Adipocyte (in vitro differentiated cells): ENCODE measurements at regions not wholly inside any gene's neighbourhood (a gene's known extent, or its start where the extent isn't known, plus 50 kb on each side); places are given as distances from the start of the nearest gene placed in this dataset.
A peak's percentile ranks its signal among the peaks of the same experiment; 100 is the strongest.

Experiments
- DNase-seq: peaks from one replicate; pipeline ENCODE4 v3.0.0-alpha.2; 2015; ENCODE audit warnings: low read depth
- H3K27me3 ChIP-seq: replicated peaks from 2 replicates; pipeline ENCODE4 v1.7.0; 2013; ENCODE audit warnings: mild to moderate bottlenecking, low read length, moderate library complexity; ENCODE audit not compliant: control insufficient read depth, insufficient read depth
- H3K36me3 ChIP-seq: 2 replicates; pipeline ENCODE4 v1.7.0; 2013; ENCODE audit warnings: low read length, mild to moderate bottlenecking, moderate library complexity; ENCODE audit not compliant: control insufficient read depth, insufficient read depth, severe bottlenecking
- H3K4me1 ChIP-seq: 2 replicates; pipeline ENCODE4 v1.7.0; 2013; ENCODE audit warnings: mild to moderate bottlenecking, low read length, moderate library complexity; ENCODE audit not compliant: control insufficient read depth, insufficient read depth
- H3K4me3 ChIP-seq: 2 replicates; pipeline ENCODE4 v1.7.0; 2013; ENCODE audit warnings: mild to moderate bottlenecking, low read length, moderate library complexity
- H3K9ac ChIP-seq: 2 replicates; pipeline ENCODE4 v1.7.0; 2013; ENCODE audit warnings: mild to moderate bottlenecking, low read length, moderate library complexity
- H3K9me3 ChIP-seq: 2 replicates; pipeline ENCODE4 v1.7.0; 2013; ENCODE audit warnings: mild to moderate bottlenecking, low read length, moderate library complexity; ENCODE audit not compliant: control insufficient read depth

GRCh38 chr5:167639766-167640165 lies 651.7 kb upstream of the WWC1 start:
- H3K27me3 ChIP-seq: no peaks in the 10 kb centered on the region

GRCh38 chr5:167642181-167642580 lies 649.3 kb upstream of the WWC1 start:
- Histone ChIP-seq H3K36me3 (no peaks in the 10 kb centered on the region), H3K27me3 (no peaks in the 10 kb centered on the region), H3K4me1 (peaks cover 62% of the 10 kb centered on the region), H3K9me3 (no peaks in the 10 kb centered on the region), H3K4me3 (no peak overlapping the region), H3K9ac (peak overlapping the region; percentile 80)
- no peak for DNase-seq

More at GRCh38 chr5:167639766-167640165, 651.7 kb upstream of the WWC1 start:
- Histone ChIP-seq H3K36me3 (no peaks in the 10 kb centered on the region), H3K4me1 (peaks cover 68% of the 10 kb centered on the region), H3K4me3 (peak overlapping the region; percentile 29), H3K9me3 (no peaks in the 10 kb centered on the region), H3K9ac (peak overlapping the region; percentile 70)
- DNase-seq: no peak

GRCh38 chr5:167642779-167643517 lies 648.5 kb upstream of the WWC1 start:
- Histone ChIP-seq H3K4me3 (peak overlapping the region; percentile 10), H3K4me1 (peaks cover 62% of the 10 kb centered on the region), H3K36me3 (no peaks in the 10 kb centered on the region), H3K27me3 (no peaks in the 10 kb centered on the region), H3K9me3 (no peaks in the 10 kb centered on the region), H3K9ac (peak overlapping the region; percentile 80)
- DNase-seq: peak; percentile 78

- Histone ChIP-seq H3K4me1 (peaks cover 55% of the 10 kb centered on the region), H3K36me3 (no peaks in the 10 kb centered on the region), H3K9me3 (no peaks in the 10 kb centered on the region), H3K4me3 (peak overlapping the region; percentile 10), H3K27me3 (no peaks in the 10 kb centered on the region), H3K9ac (peak overlapping the region; percentile 80)
- no peak for DNase-seq
Measured at GRCh38 chr5:167643631-167644280, 647.7 kb upstream of the WWC1 start.

- no peaks in the 10 kb centered on the region for H3K9me3 ChIP-seq
- H3K4me1 ChIP-seq: peaks cover 46% of the 10 kb centered on the region
- H3K4me3 ChIP-seq: no peak overlapping the region
- H3K9ac ChIP-seq: peak overlapping the region; percentile 80
- no peaks in the 10 kb centered on the region for H3K27me3 ChIP-seq
- no peak for DNase-seq
- H3K36me3 ChIP-seq: no peaks in the 10 kb centered on the region
Measured at GRCh38 chr5:167644619-167645018, 646.8 kb upstream of the WWC1 start.

- H3K36me3 ChIP-seq: no peaks in the 10 kb centered on the region
- no peaks in the 10 kb centered on the region for H3K9me3 ChIP-seq
- H3K9ac ChIP-seq: no peak overlapping the region
- peaks cover 20% of the 10 kb centered on the region for H3K4me1 ChIP-seq
- no peak for DNase-seq
- no peaks in the 10 kb centered on the region for H3K27me3 ChIP-seq
- no peak overlapping the region for H3K4me3 ChIP-seq
Measured at GRCh38 chr5:167649471-167649870, 642.0 kb upstream of the WWC1 start.

GRCh38 chr5:167652690-167653089 lies 638.8 kb upstream of the WWC1 start:
- DNase-seq: peak; percentile 28
- Histone ChIP-seq H3K4me1 (peaks cover 16% of the 10 kb centered on the region), H3K9ac (no peak overlapping the region)

GRCh38 chr5:167653645-167654106 lies 637.8 kb upstream of the WWC1 start:
- H3K36me3 ChIP-seq: no peaks in the 10 kb centered on the region
- peaks cover 16% of the 10 kb centered on the region for H3K4me1 ChIP-seq
- H3K27me3 ChIP-seq: no peaks in the 10 kb centered on the region

More at GRCh38 chr5:167652690-167653089, 638.8 kb upstream of the WWC1 start:
- Histone ChIP-seq H3K36me3 (no peaks in the 10 kb centered on the region), H3K4me3 (no peak overlapping the region), H3K9me3 (no peaks in the 10 kb centered on the region), H3K27me3 (no peaks in the 10 kb centered on the region)

GRCh38 chr5:167657016-167657415 lies 634.4 kb upstream of the WWC1 start:
- Histone ChIP-seq H3K9ac (no peak overlapping the region), H3K9me3 (no peaks in the 10 kb centered on the region), H3K36me3 (no peaks in the 10 kb centered on the region), H3K4me3 (no peak overlapping the region), H3K27me3 (no peaks in the 10 kb centered on the region), H3K4me1 (peaks cover 20% of the 10 kb centered on the region)
- DNase-seq: peak; percentile 49

More at GRCh38 chr5:167653645-167654106, 637.8 kb upstream of the WWC1 start:
- Histone ChIP-seq H3K4me3 (no peak overlapping the region), H3K9ac (no peak overlapping the region), H3K9me3 (no peaks in the 10 kb centered on the region)
- peak; percentile 40 for DNase-seq

- Histone ChIP-seq H3K4me1 (peaks cover 12% of the 10 kb centered on the region), H3K9me3 (no peaks in the 10 kb centered on the region), H3K9ac (no peak overlapping the region), H3K27me3 (no peaks in the 10 kb centered on the region), H3K36me3 (no peaks in the 10 kb centered on the region), H3K4me3 (no peak overlapping the region)
- peak; percentile 59 for DNase-seq
Measured at GRCh38 chr5:167658889-167659288, 632.6 kb upstream of the WWC1 start.

GRCh38 chr5:167661605-167662004 lies 629.8 kb upstream of the WWC1 start:
- H3K9ac ChIP-seq: no peak overlapping the region
- no peaks in the 10 kb centered on the region for H3K27me3 ChIP-seq
- H3K36me3 ChIP-seq: no peaks in the 10 kb centered on the region
- DNase-seq: no peak
- no peaks in the 10 kb centered on the region for H3K9me3 ChIP-seq
- no peak overlapping the region for H3K4me3 ChIP-seq
- peaks cover 7% of the 10 kb centered on the region for H3K4me1 ChIP-seq
